ENCODE measurements at regions not wholly inside any gene's neighbourhood (a gene's known extent, or its start where the extent isn't known, plus 50 kb on each side); places are given as distances from the start of the nearest gene placed in this dataset.
A peak's percentile ranks its signal among the peaks of the same experiment; 100 is the strongest.
"Not testable (repeated sequence)": the region's sequence is repeated elsewhere in the genome, so short reads cannot be mapped to it uniquely, and the experiment has no call there.

GRCh38 chr18:70822691-70823090 lies 533.8 kb downstream of the SOCS6 start:
- no peak overlapping the region for H3K27ac ChIP-seq
- intact Hi-C loops (cut with DNase I) = no loop called here
- H3K4me1 ChIP-seq = no peaks in the 10 kb centered on the region
- H3K27me3 ChIP-seq = no peaks in the 10 kb centered on the region
- no peak overlapping the region for H3K4me3 ChIP-seq
- no peaks in the 10 kb centered on the region for H3K9me3 ChIP-seq
- no peaks in the 10 kb centered on the region for H3K36me3 ChIP-seq
- WGBS, 2 donors = 49 to 59% methylated on average over 3 of the region's 3 CpGs
- no peak for DNase-seq
- no peak for TF ChIP-seq EP300 (IDR thresholded peaks at IDR 0.05)
- TF ChIP-seq POLR2A (IDR thresholded peaks at IDR 0.05) = no peak
- TF ChIP-seq POLR2AphosphoS5 (IDR thresholded peaks at IDR 0.05) = no peak
- TF ChIP-seq, protein P1, sequence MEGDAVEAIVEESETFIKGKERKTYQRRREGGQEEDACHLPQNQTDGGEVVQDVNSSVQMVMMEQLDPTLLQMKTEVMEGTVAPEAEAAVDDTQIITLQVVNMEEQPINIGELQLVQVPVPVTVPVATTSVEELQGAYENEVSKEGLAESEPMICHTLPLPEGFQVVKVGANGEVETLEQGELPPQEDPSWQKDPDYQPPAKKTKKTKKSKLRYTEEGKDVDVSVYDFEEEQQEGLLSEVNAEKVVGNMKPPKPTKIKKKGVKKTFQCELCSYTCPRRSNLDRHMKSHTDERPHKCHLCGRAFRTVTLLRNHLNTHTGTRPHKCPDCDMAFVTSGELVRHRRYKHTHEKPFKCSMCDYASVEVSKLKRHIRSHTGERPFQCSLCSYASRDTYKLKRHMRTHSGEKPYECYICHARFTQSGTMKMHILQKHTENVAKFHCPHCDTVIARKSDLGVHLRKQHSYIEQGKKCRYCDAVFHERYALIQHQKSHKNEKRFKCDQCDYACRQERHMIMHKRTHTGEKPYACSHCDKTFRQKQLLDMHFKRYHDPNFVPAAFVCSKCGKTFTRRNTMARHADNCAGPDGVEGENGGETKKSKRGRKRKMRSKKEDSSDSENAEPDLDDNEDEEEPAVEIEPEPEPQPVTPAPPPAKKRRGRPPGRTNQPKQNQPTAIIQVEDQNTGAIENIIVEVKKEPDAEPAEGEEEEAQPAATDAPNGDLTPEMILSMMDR (IDR thresholded peaks at IDR 0.05) = no peak

- H3K9me3 ChIP-seq = no peaks in the 10 kb centered on the region
- intact Hi-C loops (cut with DNase I) = no loop called here
- no peaks in the 10 kb centered on the region for H3K36me3 ChIP-seq
- H3K4me3 ChIP-seq = no peak overlapping the region
- DNase-seq = no peak
- TF ChIP-seq EP300 (IDR thresholded peaks at IDR 0.05) (no peak), POLR2AphosphoS5 (IDR thresholded peaks at IDR 0.05) (no peak), POLR2A (IDR thresholded peaks at IDR 0.05) (no peak)
- TF ChIP-seq, protein P1 (IDR thresholded peaks at IDR 0.05) = no peak
- H3K27me3 ChIP-seq = no peaks in the 10 kb centered on the region
- no peak overlapping the region for H3K27ac ChIP-seq
- 7 to 31% methylated on average over 3 of the region's 3 CpGs for WGBS, 2 donors
- no peaks in the 10 kb centered on the region for H3K4me1 ChIP-seq
Measured at GRCh38 chr18:70822117-70822516, 533.3 kb downstream of the SOCS6 start.

- no peak for DNase-seq
- TF ChIP-seq POLR2AphosphoS5 (IDR thresholded peaks at IDR 0.05) (no peak), POLR2A (IDR thresholded peaks at IDR 0.05) (no peak), EP300 (IDR thresholded peaks at IDR 0.05) (no peak)
- TF ChIP-seq, protein P1 (IDR thresholded peaks at IDR 0.05) = no peak
- intact Hi-C loops (cut with DNase I) = no loop called here
- Histone ChIP-seq H3K36me3 (no peaks in the 10 kb centered on the region), H3K4me3 (no peak overlapping the region), H3K27ac (no peak overlapping the region), H3K4me1 (no peaks in the 10 kb centered on the region), H3K27me3 (no peaks in the 10 kb centered on the region), H3K9me3 (peaks cover 0 to 2% (median 0%) of the 10 kb centered on the region in 4 donors)
- WGBS, 2 donors = 78 to 82% methylated on average over 8 of the region's 8 CpGs
Measured at GRCh38 chr18:70808481-70809056, 519.7 kb downstream of the SOCS6 start.

GRCh38 chr18:70781860-70782453 lies 493.1 kb downstream of the SOCS6 start:
- no peak overlapping the region for H3K27ac ChIP-seq
- H3K27me3 ChIP-seq = no peaks in the 10 kb centered on the region
- H3K4me1 ChIP-seq = no peaks in the 10 kb centered on the region
- TF ChIP-seq EP300 (IDR thresholded peaks at IDR 0.05) = no peak
- TF ChIP-seq, protein P1 (IDR thresholded peaks at IDR 0.05) = peak in 1 of 4 experiments; percentile 25
- WGBS, 2 donors = 7 to 9% methylated on average over 8 of the region's 8 CpGs
- H3K36me3 ChIP-seq = no peaks in the 10 kb centered on the region
- no peak overlapping the region for H3K4me3 ChIP-seq
- intact Hi-C loops (cut with DNase I) = no loop called here
- no peak for DNase-seq
- H3K9me3 ChIP-seq = no peaks in the 10 kb centered on the region

DNA sequence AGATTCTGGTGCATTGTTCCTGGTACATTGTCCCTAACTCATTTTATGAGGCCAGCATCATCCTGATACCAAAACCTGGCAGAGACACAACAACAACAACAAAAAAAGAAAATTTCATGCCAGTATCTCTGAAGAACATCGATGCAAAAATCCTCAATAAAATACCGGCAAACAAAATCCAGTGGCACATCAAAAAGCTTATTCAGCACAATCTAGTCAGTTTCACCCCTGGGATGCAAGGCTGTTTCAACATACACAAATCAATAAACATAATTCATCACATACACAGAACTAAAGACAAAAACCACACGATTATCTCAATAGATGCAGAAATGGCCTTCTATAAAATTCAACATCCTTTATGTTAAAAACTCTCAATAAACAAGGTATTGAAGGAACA lies 477.4 kb downstream of the SOCS6 start:
- intact Hi-C loops (cut with DNase I); H3K4me1 ChIP-seq; H3K27ac ChIP-seq; H3K27me3 ChIP-seq; H3K36me3 ChIP-seq; DNase-seq; H3K4me3 ChIP-seq; H3K9me3 ChIP-seq: not testable (repeated sequence)
- 90 to 92% methylated on average over 3 of the region's 3 CpGs for WGBS, 2 donors
